Glutamatergic neuron (in vitro differentiated cells): ENCODE measurements at regions not wholly inside any gene's neighbourhood (a gene's known extent, or its start where the extent isn't known, plus 50 kb on each side); places are given as distances from the start of the nearest gene placed in this dataset.

ENCODE experiments used
- DNase-seq: peaks from one replicate; pipeline ENCODE4 v3.0.0; 2022
- H3K27ac Mint-ChIP-seq: one replicate; pipeline ENCODE4 v1.8.0; 2020; ENCODE audit warnings: mild to moderate bottlenecking, mixed read lengths, inconsistent platforms; ENCODE audit not compliant: unreplicated experiment
- H3K27me3 Mint-ChIP-seq: one replicate; pipeline ENCODE4 v1.8.0; 2020; ENCODE audit warnings: mild to moderate bottlenecking, moderate library complexity, mixed read lengths, inconsistent platforms; ENCODE audit not compliant: unreplicated experiment
- H3K36me3 Mint-ChIP-seq: one replicate; pipeline ENCODE4 v1.8.0; 2020; ENCODE audit warnings: mild to moderate bottlenecking, mixed read lengths, inconsistent platforms; ENCODE audit not compliant: unreplicated experiment
- H3K4me1 Mint-ChIP-seq: one replicate; pipeline ENCODE4 v1.8.0; 2020; ENCODE audit warnings: mild to moderate bottlenecking, low read depth, mixed read lengths, inconsistent platforms; ENCODE audit not compliant: unreplicated experiment
- H3K4me3 Mint-ChIP-seq: one replicate; pipeline ENCODE4 v1.8.0; 2020; ENCODE audit warnings: mild to moderate bottlenecking, mixed read lengths, inconsistent platforms; ENCODE audit not compliant: unreplicated experiment
- H3K9me3 Mint-ChIP-seq: one replicate; pipeline ENCODE4 v1.8.0; 2020; ENCODE audit warnings: mild to moderate bottlenecking, moderate library complexity, mixed read lengths, inconsistent platforms; ENCODE audit not compliant: unreplicated experiment
- CTCF ChIP-seq: fragments of 200-600 bp; sonication (generic); IDR thresholded peaks from one replicate; pipeline ENCODE4 v1.5.0; 2021; ENCODE audit not compliant: partially characterized antibody, unreplicated experiment

- TF ChIP-seq CTCF, result no peak
- no peaks in the 10 kb centered on the region for H3K27me3 Mint-ChIP-seq
- H3K4me1 Mint-ChIP-seq, result peaks cover under 1% of the 10 kb centered on the region
- DNase-seq, result no peak
- peaks cover 2% of the 10 kb centered on the region for H3K9me3 Mint-ChIP-seq
- no peak overlapping the region for H3K4me3 Mint-ChIP-seq
- H3K27ac Mint-ChIP-seq, result no peak overlapping the region
- peaks cover 18% of the 10 kb centered on the region for H3K36me3 Mint-ChIP-seq
Observed at GRCh38 chr6:65900928-65901327, 193.9 kb upstream of the EYS start.

DNA sequence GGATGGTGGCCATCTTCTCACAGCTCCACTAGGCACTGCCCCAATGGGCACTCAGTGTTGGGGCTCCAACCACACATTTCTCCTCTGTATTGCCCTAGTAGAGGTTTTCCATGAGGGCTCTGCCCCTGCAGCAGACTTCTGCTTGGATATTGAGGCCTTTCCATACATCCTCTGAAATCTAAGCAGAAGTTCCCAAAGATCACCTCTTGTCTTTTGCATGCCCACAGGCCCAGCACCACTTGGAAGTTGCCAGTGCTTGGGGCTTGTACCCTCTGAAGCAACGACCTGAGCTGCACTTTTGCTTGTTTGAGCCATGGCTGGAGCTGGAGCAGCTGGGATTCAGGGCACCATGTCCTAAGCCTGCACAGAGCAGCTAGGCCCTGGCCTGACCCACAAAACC is 189.1 kb upstream of the EYS start:
- Mint-ChIP-seq H3K4me3 (no peak overlapping the region), H3K27me3 (no peaks in the 10 kb centered on the region), H3K4me1 (no peaks in the 10 kb centered on the region), H3K9me3 (peaks cover 2% of the 10 kb centered on the region), H3K36me3 (peaks cover 12% of the 10 kb centered on the region), H3K27ac (no peak overlapping the region)
- DNase-seq, result no peak
- TF ChIP-seq CTCF, result no peak

GRCh38 chr6:65876668-65877067 is 169.6 kb upstream of the EYS start:
- Mint-ChIP-seq H3K36me3 (no peaks in the 10 kb centered on the region), H3K4me3 (no peak overlapping the region), H3K27ac (no peak overlapping the region), H3K9me3 (no peaks in the 10 kb centered on the region), H3K4me1 (no peaks in the 10 kb centered on the region), H3K27me3 (no peaks in the 10 kb centered on the region)
- TF ChIP-seq CTCF, result no peak
- DNase-seq, result no peak

GRCh38 chr6:65852369-65852852 is 145.4 kb upstream of the EYS start:
- Mint-ChIP-seq H3K4me3 (no peak overlapping the region), H3K9me3 (no peaks in the 10 kb centered on the region), H3K27ac (no peak overlapping the region), H3K36me3 (no peaks in the 10 kb centered on the region), H3K27me3 (no peaks in the 10 kb centered on the region), H3K4me1 (no peaks in the 10 kb centered on the region)
- no peak for DNase-seq
- TF ChIP-seq CTCF, result no peak

- Mint-ChIP-seq H3K27ac (no peak overlapping the region), H3K4me1 (no peaks in the 10 kb centered on the region), H3K9me3 (no peaks in the 10 kb centered on the region), H3K27me3 (no peaks in the 10 kb centered on the region), H3K36me3 (no peaks in the 10 kb centered on the region), H3K4me3 (no peak overlapping the region)
- no peak for DNase-seq
- no peak for TF ChIP-seq CTCF
Observed at GRCh38 chr6:65830151-65830550, 123.1 kb upstream of the EYS start.
